Neural cell (in vitro differentiated cells): ENCODE measurements at regions not wholly inside any gene's neighbourhood (a gene's known extent, or its start where the extent isn't known, plus 50 kb on each side); places are given as distances from the start of the nearest gene placed in this dataset.
A peak's percentile ranks its signal among the peaks of the same experiment; 100 is the strongest.

Experiments
- H2AFZ ChIP-seq: fragments of 200-600, 300-800 bp; sonication (generic), shearing (Covaris generic); 2 replicates; pipeline ENCODE4 v1.6.0; 2014; ENCODE audit warnings: low read depth, mild to moderate bottlenecking, antibody characterized with exemption, low read length, moderate library complexity
- H3F3A ChIP-seq: fragments of 200-600 bp; shearing (Covaris generic); 2 replicates; pipeline ENCODE4 v1.6.1; 2016; ENCODE audit warnings: mild to moderate bottlenecking, moderate library complexity, mixed read lengths, antibody characterized with exemption, low read length; ENCODE audit not compliant: insufficient read depth, poor library complexity, severe bottlenecking
- H3K27ac ChIP-seq: fragments of 200-600, 300-800 bp; sonication (generic), shearing (Covaris generic); 2 replicates; pipeline ENCODE4 v1.5.1; 2014; ENCODE audit warnings: mild to moderate bottlenecking, low read length, moderate library complexity
- H3K27me3 ChIP-seq: fragments of 300-800, 200-600 bp; sonication (generic), shearing (Covaris generic); 2 replicates; pipeline ENCODE4 v1.6.0; 2014; ENCODE audit warnings: mild to moderate bottlenecking, low read depth, low read length, moderate library complexity; ENCODE audit not compliant: insufficient read depth
- H3K36me3 ChIP-seq: fragments of 300-800, 200-600 bp; sonication (generic), shearing (Covaris generic); 2 replicates; pipeline ENCODE4 v1.5.1; 2014; ENCODE audit warnings: mild to moderate bottlenecking, antibody characterized with exemption, low read length, moderate library complexity; ENCODE audit not compliant: insufficient read depth
- H3K4me2 ChIP-seq: fragments of 300-800, 200-600 bp; sonication (generic), shearing (Covaris generic); 2 replicates; pipeline ENCODE4 v1.6.0; 2014; ENCODE audit warnings: mild to moderate bottlenecking, low read length
- H3K4me3 ChIP-seq: fragments of 300-800, 200-600 bp; sonication (generic), shearing (Covaris generic); 2 replicates; pipeline ENCODE4 v1.5.1; 2014; ENCODE audit warnings: mild to moderate bottlenecking, low read length, moderate library complexity
- H3K79me2 ChIP-seq: fragments of 200-600 bp; shearing (Covaris generic); replicated peaks from 2 replicates; pipeline ENCODE4 v1.6.0; 2014; ENCODE audit warnings: mild to moderate bottlenecking, low read length, moderate library complexity; ENCODE audit not compliant: insufficient read depth
- H3K9ac ChIP-seq: fragments of 300-800, 200-600 bp; sonication (generic), shearing (Covaris generic); 2 replicates; pipeline ENCODE4 v1.6.1; 2016; ENCODE audit warnings: mild to moderate bottlenecking, low read length, mixed read lengths
- H3K9me2 ChIP-seq: fragments of 200-600 bp; shearing (Covaris generic); 2 replicates; pipeline ENCODE4 v1.6.1; 2016; ENCODE audit warnings: mild to moderate bottlenecking, low read length, mixed read lengths; ENCODE audit not compliant: insufficient read depth
- H3K9me3 ChIP-seq: fragments of 200-600, 300-800 bp; sonication (generic), shearing (Covaris generic); 2 replicates; pipeline ENCODE4 v1.6.1; 2016; ENCODE audit warnings: mild to moderate bottlenecking, mixed run types, low read length, moderate library complexity, mixed read lengths
- H4K20me1 ChIP-seq: fragments of 200-600 bp; shearing (Covaris generic); 2 replicates; pipeline ENCODE4 v1.6.1; 2016; ENCODE audit warnings: mild to moderate bottlenecking, mixed run types; ENCODE audit not compliant: insufficient read depth
- CTCF ChIP-seq: fragments of 450-650 bp; IDR thresholded peaks from 2 replicates; pipeline ENCODE4 v1.5.1; 2014; ENCODE audit warnings: antibody characterized with exemption, mild to moderate bottlenecking, moderate library complexity; ENCODE audit not compliant: poor library complexity, severe bottlenecking
- EP300 ChIP-seq: fragments of 450-650 bp; conservative IDR thresholded peaks from 2 replicates; pipeline ENCODE4 v1.6.1; 2014; ENCODE audit warnings: antibody characterized with exemption, mild to moderate bottlenecking, moderate library complexity; ENCODE audit not compliant: poor library complexity, severe bottlenecking
- EZH2 ChIP-seq: fragments of 200-600, 300-800 bp; shearing (Covaris generic), sonication (generic); IDR thresholded peaks from 2 replicates; pipeline ENCODE4 v1.6.1; 2014; ENCODE audit warnings: antibody characterized with exemption, low read length, borderline replicate concordance, mild to moderate bottlenecking; ENCODE audit not compliant: insufficient read depth, poor library complexity, severe bottlenecking
- MXI1 ChIP-seq: fragments of 450-650 bp; conservative IDR thresholded peaks from 2 replicates; pipeline ENCODE4 v1.6.1; 2014; ENCODE audit warnings: antibody characterized with exemption, mild to moderate bottlenecking; ENCODE audit not compliant: poor library complexity, severe bottlenecking
- POLR2AphosphoS5 ChIP-seq: IDR thresholded peaks from 2 replicates; pipeline ENCODE4 v1.6.1; 2012
- RAD21 ChIP-seq: fragments of 450-650 bp; conservative IDR thresholded peaks from 2 replicates; pipeline ENCODE4 v1.6.1; 2014; ENCODE audit warnings: antibody characterized with exemption, mild to moderate bottlenecking, moderate library complexity
- REST ChIP-seq: IDR thresholded peaks from 2 replicates; pipeline ENCODE4 v1.6.1; 2012; ENCODE audit warnings: borderline replicate concordance
- SMC3 ChIP-seq: fragments of 450-650 bp; conservative IDR thresholded peaks from 2 replicates; pipeline ENCODE4 v1.6.1; 2014; ENCODE audit warnings: antibody characterized with exemption, mild to moderate bottlenecking, moderate library complexity; ENCODE audit not compliant: poor library complexity
- TAF1 ChIP-seq: IDR thresholded peaks from 2 replicates; pipeline ENCODE4 v1.6.1; 2012; ENCODE audit warnings: low read depth

GRCh38 chr20:58087562-58087858 lies 140.9 kb downstream of the ANKRD60 start:
- Histone ChIP-seq H3K27me3 (no peaks in the 10 kb centered on the region), H3K9ac (no peak overlapping the region), H2AFZ (no peak overlapping the region), H4K20me1 (no peaks in the 10 kb centered on the region), H3K27ac (no peak overlapping the region), H3F3A (no peaks in the 10 kb centered on the region), H3K9me2 (no peaks in the 10 kb centered on the region), H3K9me3 (no peaks in the 10 kb centered on the region), H3K4me3 (no peak overlapping the region), H3K4me2 (no peak overlapping the region), H3K79me2 (no peaks in the 10 kb centered on the region), H3K36me3 (no peaks in the 10 kb centered on the region)
- peak; percentile 4 for TF ChIP-seq RAD21
- no peak for TF ChIP-seq SMC3

GRCh38 chr20:58086763-58087561 lies 141.5 kb downstream of the ANKRD60 start:
- Histone ChIP-seq H3K9ac (no peak overlapping the region), H3K9me2 (no peaks in the 10 kb centered on the region), H3K36me3 (no peaks in the 10 kb centered on the region), H3K4me2 (no peak overlapping the region), H3F3A (no peaks in the 10 kb centered on the region), H3K27ac (no peak overlapping the region), H2AFZ (no peak overlapping the region), H3K27me3 (no peaks in the 10 kb centered on the region), H3K79me2 (no peaks in the 10 kb centered on the region), H3K4me3 (no peak overlapping the region), H4K20me1 (no peaks in the 10 kb centered on the region), H3K9me3 (no peaks in the 10 kb centered on the region)
- TF ChIP-seq REST, result no peak
- no peak for TF ChIP-seq TAF1
- peak; percentile 68 for TF ChIP-seq CTCF
- no peak for TF ChIP-seq MXI1
- TF ChIP-seq EP300, result no peak
- TF ChIP-seq POLR2AphosphoS5, result no peak
- peak; percentile 65 for TF ChIP-seq RAD21
- peak; percentile 71 for TF ChIP-seq SMC3
- no peak for TF ChIP-seq EZH2
